ENCODE measurements at regions not wholly inside any gene's neighbourhood (a gene's known extent, or its start where the extent isn't known, plus 50 kb on each side); places are given as distances from the start of the nearest gene placed in this dataset.
"Not testable (repeated sequence)": the region's sequence is repeated elsewhere in the genome, so short reads cannot be mapped to it uniquely, and the experiment has no call there.

GRCh38 chr9:97140566-97140965 is 101.6 kb upstream of the CTSV start:
- intact Hi-C loops (cut with DNase I; ENCODE audit: low total_unique reads), result no loop called here

GRCh38 chr9:97136421-97136820 is 97.5 kb upstream of the CTSV start:
- DNase-seq (ENCODE audit: low spot score in 2 of 2), result no peak
- TF ChIP-seq POLR2AphosphoS5 (IDR thresholded peaks at IDR 0.05), result no peak
- no peak for TF ChIP-seq CTCF (IDR thresholded peaks at IDR 0.05)
- no peak for TF ChIP-seq POLR2A (IDR thresholded peaks at IDR 0.05)
- no peak overlapping the region for H3K4me3 ChIP-seq
- intact Hi-C loops (cut with DNase I; ENCODE audit: low total_unique reads), result no loop called here
- H3K27ac ChIP-seq, result no peak overlapping the region
- no peaks in the 10 kb centered on the region for H3K4me1 ChIP-seq
- H3K9me3 ChIP-seq, result no peaks in the 10 kb centered on the region
- H3K27me3 ChIP-seq, result no peaks in the 10 kb centered on the region
- no peaks in the 10 kb centered on the region for H3K36me3 ChIP-seq

More at GRCh38 chr9:97140566-97140965, 101.6 kb upstream of the CTSV start:
- H3K4me3 ChIP-seq, result no peak overlapping the region
- H3K27me3 ChIP-seq, result no peaks in the 10 kb centered on the region
- H3K9me3 ChIP-seq, result no peaks in the 10 kb centered on the region
- H3K27ac ChIP-seq, result no peak overlapping the region
- H3K4me1 ChIP-seq, result no peaks in the 10 kb centered on the region
- H3K36me3 ChIP-seq, result no peaks in the 10 kb centered on the region
- DNase-seq (ENCODE audit: low spot score in 2 of 2), result no peak
- TF ChIP-seq CTCF (IDR thresholded peaks at IDR 0.05) (no peak), POLR2A (IDR thresholded peaks at IDR 0.05) (no peak), POLR2AphosphoS5 (IDR thresholded peaks at IDR 0.05) (no peak)

GRCh38 chr9:97133966-97134365 is 95.0 kb upstream of the CTSV start:
- H3K9me3 ChIP-seq; DNase-seq (ENCODE audit: low spot score in 2 of 2); H3K4me1 ChIP-seq; H3K27me3 ChIP-seq; H3K4me3 ChIP-seq; H3K27ac ChIP-seq; H3K36me3 ChIP-seq; intact Hi-C loops (cut with DNase I; ENCODE audit: low total_unique reads): not testable (repeated sequence)

GRCh38 chr9:97132865-97133264 is 93.9 kb upstream of the CTSV start:
- no peaks in the 10 kb centered on the region for H3K4me1 ChIP-seq
- no peak for DNase-seq (ENCODE audit: low spot score in 2 of 2)
- H3K36me3 ChIP-seq, result no peaks in the 10 kb centered on the region
- H3K27me3 ChIP-seq, result no peaks in the 10 kb centered on the region
- no peaks in the 10 kb centered on the region for H3K9me3 ChIP-seq
- no peak overlapping the region for H3K27ac ChIP-seq
- H3K4me3 ChIP-seq, result no peak overlapping the region
- intact Hi-C loops (cut with DNase I; ENCODE audit: low total_unique reads), result no loop called here
- no peak for TF ChIP-seq CTCF (IDR thresholded peaks at IDR 0.05)
- no peak for TF ChIP-seq POLR2AphosphoS5 (IDR thresholded peaks at IDR 0.05)
- no peak for TF ChIP-seq POLR2A (IDR thresholded peaks at IDR 0.05)

- H3K4me1 ChIP-seq; DNase-seq (ENCODE audit: low spot score in 2 of 2); H3K36me3 ChIP-seq; intact Hi-C loops (cut with DNase I; ENCODE audit: low total_unique reads); H3K27me3 ChIP-seq; H3K27ac ChIP-seq; H3K9me3 ChIP-seq; H3K4me3 ChIP-seq: not testable (repeated sequence)
Measured at GRCh38 chr9:97130864-97131263, 91.9 kb upstream of the CTSV start.

- H3K27ac ChIP-seq; H3K4me3 ChIP-seq; H3K9me3 ChIP-seq; H3K27me3 ChIP-seq; intact Hi-C loops (cut with DNase I; ENCODE audit: low total_unique reads); H3K4me1 ChIP-seq; H3K36me3 ChIP-seq; DNase-seq (ENCODE audit: low spot score in 2 of 2): not testable (repeated sequence)
Measured at GRCh38 chr9:97130387-97130786, 91.4 kb upstream of the CTSV start.

GRCh38 chr9:97128919-97129318 is 90.0 kb upstream of the CTSV start:
- no peaks in the 10 kb centered on the region for H3K4me1 ChIP-seq
- no peaks in the 10 kb centered on the region for H3K9me3 ChIP-seq
- H3K27ac ChIP-seq, result no peak overlapping the region
- no peak overlapping the region for H3K4me3 ChIP-seq
- no peaks in the 10 kb centered on the region for H3K36me3 ChIP-seq
- H3K27me3 ChIP-seq, result no peaks in the 10 kb centered on the region
- DNase-seq (ENCODE audit: low spot score in 2 of 2), result no peak
- TF ChIP-seq POLR2A (IDR thresholded peaks at IDR 0.05) (no peak), CTCF (IDR thresholded peaks at IDR 0.05) (no peak), POLR2AphosphoS5 (IDR thresholded peaks at IDR 0.05) (no peak)
- intact Hi-C loops (cut with DNase I; ENCODE audit: low total_unique reads), result no loop called here
